Activated T-helper 2 cell treated with anti-CD3 and anti-CD28 coated beads, Interferon-gamma antibody, Interleukin-2, Interleukin-4, amounts not matched to agents 10 μg/mL and 5 μg/mL and 100 μg/mL, durations not matched to agents 14 hours and 24 hours and 36 hours (primary cell): ENCODE measurements at regions not wholly inside any gene's neighbourhood (a gene's known extent, or its start where the extent isn't known, plus 50 kb on each side); places are given as distances from the start of the nearest gene placed in this dataset.

Experiments used
- DNase-seq: peaks from one replicate; pipeline ENCODE4 v3.0.0; 2021; ENCODE audit warnings: low spot score
- H3K27ac Mint-ChIP-seq: one replicate; pipeline ENCODE4 v1.8.0; 2021; ENCODE audit warnings: mixed read lengths
- H3K27me3 Mint-ChIP-seq: one replicate; pipeline ENCODE4 v1.8.0; 2021; ENCODE audit warnings: low read depth, mixed read lengths
- H3K36me3 Mint-ChIP-seq: one replicate; pipeline ENCODE4 v1.8.0; 2021; ENCODE audit warnings: low read depth, mixed read lengths
- H3K4me1 Mint-ChIP-seq: one replicate; pipeline ENCODE4 v1.8.0; 2021; ENCODE audit warnings: low read depth, mixed read lengths
- H3K4me3 Mint-ChIP-seq: one replicate; pipeline ENCODE4 v1.8.0; 2021; ENCODE audit warnings: low read depth, mild to moderate bottlenecking, moderate library complexity, mixed read lengths
- H3K9me3 Mint-ChIP-seq: one replicate; pipeline ENCODE4 v1.8.0; 2021; ENCODE audit warnings: mixed read lengths
- intact Hi-C: fragments of 100-400 bp; cut with micrococcal nuclease; formaldehyde crosslinking; loops from one replicate; pipeline ENCODE4 v1.15.1; 2023

GRCh38 chr13:34411894-34412293, 530.2 kb upstream of the NBEA start:
- Mint-ChIP-seq H3K9me3 (peaks cover 21% of the 10 kb centered on the region), H3K27ac (no peak overlapping the region), H3K4me1 (no peaks in the 10 kb centered on the region), H3K36me3 (no peaks in the 10 kb centered on the region), H3K4me3 (no peak overlapping the region), H3K27me3 (no peaks in the 10 kb centered on the region)
- no peak for DNase-seq
- intact Hi-C loops = no loop called here

- intact Hi-C loops = no loop called here
- H3K9me3 Mint-ChIP-seq = peaks cover 20% of the 10 kb centered on the region
- no peak overlapping the region for H3K27ac Mint-ChIP-seq
- no peak for DNase-seq
- H3K4me1 Mint-ChIP-seq = no peaks in the 10 kb centered on the region
- H3K36me3 Mint-ChIP-seq = no peaks in the 10 kb centered on the region
- no peak overlapping the region for H3K4me3 Mint-ChIP-seq
- H3K27me3 Mint-ChIP-seq = no peaks in the 10 kb centered on the region
Observed at GRCh38 chr13:34412295-34412694, 529.8 kb upstream of the NBEA start.

GRCh38 chr13:34412817-34413375, 529.2 kb upstream of the NBEA start:
- H3K4me1 Mint-ChIP-seq = no peaks in the 10 kb centered on the region
- H3K4me3 Mint-ChIP-seq = no peak overlapping the region
- DNase-seq = no peak
- H3K27ac Mint-ChIP-seq = no peak overlapping the region
- intact Hi-C loops = no loop called here
- no peaks in the 10 kb centered on the region for H3K27me3 Mint-ChIP-seq
- H3K36me3 Mint-ChIP-seq = no peaks in the 10 kb centered on the region
- peaks cover 14% of the 10 kb centered on the region for H3K9me3 Mint-ChIP-seq

GRCh38 chr13:34413538-34414210, 528.4 kb upstream of the NBEA start:
- peaks cover 16% of the 10 kb centered on the region for H3K9me3 Mint-ChIP-seq
- H3K27ac Mint-ChIP-seq = no peak overlapping the region
- no peaks in the 10 kb centered on the region for H3K4me1 Mint-ChIP-seq
- no peak overlapping the region for H3K4me3 Mint-ChIP-seq
- DNase-seq = no peak
- no peaks in the 10 kb centered on the region for H3K27me3 Mint-ChIP-seq
- intact Hi-C loops = no loop called here
- H3K36me3 Mint-ChIP-seq = no peaks in the 10 kb centered on the region

GRCh38 chr13:34414616-34415015, 527.5 kb upstream of the NBEA start:
- intact Hi-C loops = no loop called here
- peaks cover 13% of the 10 kb centered on the region for H3K9me3 Mint-ChIP-seq
- H3K4me3 Mint-ChIP-seq = no peak overlapping the region
- no peaks in the 10 kb centered on the region for H3K36me3 Mint-ChIP-seq
- H3K4me1 Mint-ChIP-seq = no peaks in the 10 kb centered on the region
- H3K27ac Mint-ChIP-seq = no peak overlapping the region
- no peak for DNase-seq
- H3K27me3 Mint-ChIP-seq = no peaks in the 10 kb centered on the region

GRCh38 chr13:34416971-34417380, 525.1 kb upstream of the NBEA start:
- no peak overlapping the region for H3K4me3 Mint-ChIP-seq
- intact Hi-C loops = no loop called here
- no peak for DNase-seq
- no peaks in the 10 kb centered on the region for H3K27me3 Mint-ChIP-seq
- H3K9me3 Mint-ChIP-seq = peaks cover 9% of the 10 kb centered on the region
- H3K4me1 Mint-ChIP-seq = no peaks in the 10 kb centered on the region
- no peaks in the 10 kb centered on the region for H3K36me3 Mint-ChIP-seq
- no peak overlapping the region for H3K27ac Mint-ChIP-seq

- DNase-seq = no peak
- intact Hi-C loops = no loop called here
- Mint-ChIP-seq H3K9me3 (peaks cover 9% of the 10 kb centered on the region), H3K27ac (no peak overlapping the region), H3K4me1 (no peaks in the 10 kb centered on the region), H3K4me3 (no peak overlapping the region), H3K36me3 (no peaks in the 10 kb centered on the region), H3K27me3 (no peaks in the 10 kb centered on the region)
Observed at GRCh38 chr13:34417896-34418295, 524.2 kb upstream of the NBEA start.

- no peaks in the 10 kb centered on the region for H3K4me1 Mint-ChIP-seq
- no peaks in the 10 kb centered on the region for H3K27me3 Mint-ChIP-seq
- DNase-seq = no peak
- H3K36me3 Mint-ChIP-seq = no peaks in the 10 kb centered on the region
- no peak overlapping the region for H3K4me3 Mint-ChIP-seq
- no peak overlapping the region for H3K27ac Mint-ChIP-seq
- peaks cover 8% of the 10 kb centered on the region for H3K9me3 Mint-ChIP-seq
- intact Hi-C loops = no loop called here
Observed at GRCh38 chr13:34419025-34419424, 523.0 kb upstream of the NBEA start.

- H3K27ac Mint-ChIP-seq = no peak overlapping the region
- H3K4me1 Mint-ChIP-seq = no peaks in the 10 kb centered on the region
- H3K27me3 Mint-ChIP-seq = no peaks in the 10 kb centered on the region
- no peaks in the 10 kb centered on the region for H3K36me3 Mint-ChIP-seq
- H3K9me3 Mint-ChIP-seq = peaks cover 2% of the 10 kb centered on the region
- no peak for DNase-seq
- intact Hi-C loops = no loop called here
- H3K4me3 Mint-ChIP-seq = no peak overlapping the region
Observed at GRCh38 chr13:34419755-34420154, 522.3 kb upstream of the NBEA start.

GRCh38 chr13:34420702-34421346, 521.2 kb upstream of the NBEA start:
- no peaks in the 10 kb centered on the region for H3K4me1 Mint-ChIP-seq
- peaks cover 2% of the 10 kb centered on the region for H3K9me3 Mint-ChIP-seq
- DNase-seq = no peak
- H3K36me3 Mint-ChIP-seq = no peaks in the 10 kb centered on the region
- H3K27ac Mint-ChIP-seq = no peak overlapping the region
- no peak overlapping the region for H3K4me3 Mint-ChIP-seq
- intact Hi-C loops = no loop called here
- no peaks in the 10 kb centered on the region for H3K27me3 Mint-ChIP-seq

- H3K4me1 Mint-ChIP-seq = no peaks in the 10 kb centered on the region
- H3K36me3 Mint-ChIP-seq = no peaks in the 10 kb centered on the region
- H3K4me3 Mint-ChIP-seq = no peak overlapping the region
- H3K9me3 Mint-ChIP-seq = peaks cover 2% of the 10 kb centered on the region
- no peak for DNase-seq
- H3K27ac Mint-ChIP-seq = no peak overlapping the region
- no peaks in the 10 kb centered on the region for H3K27me3 Mint-ChIP-seq
- intact Hi-C loops = no loop called here
Observed at GRCh38 chr13:34421347-34421719, 520.7 kb upstream of the NBEA start.

- DNase-seq = no peak
- Mint-ChIP-seq H3K36me3 (no peaks in the 10 kb centered on the region), H3K27me3 (no peaks in the 10 kb centered on the region), H3K27ac (no peak overlapping the region), H3K9me3 (peaks cover 2% of the 10 kb centered on the region), H3K4me3 (no peak overlapping the region), H3K4me1 (no peaks in the 10 kb centered on the region)
- intact Hi-C loops = no loop called here
Observed at GRCh38 chr13:34421858-34422475, 520.1 kb upstream of the NBEA start.

GRCh38 chr13:34422956-34423355, 519.1 kb upstream of the NBEA start:
- H3K27ac Mint-ChIP-seq = no peak overlapping the region
- H3K27me3 Mint-ChIP-seq = no peaks in the 10 kb centered on the region
- H3K9me3 Mint-ChIP-seq = peaks cover 2% of the 10 kb centered on the region
- H3K36me3 Mint-ChIP-seq = no peaks in the 10 kb centered on the region
- H3K4me1 Mint-ChIP-seq = no peaks in the 10 kb centered on the region
- DNase-seq = no peak
- intact Hi-C loops = no loop called here
- H3K4me3 Mint-ChIP-seq = no peak overlapping the region
